ENCODE measurements at regions not wholly inside any gene's neighbourhood (a gene's known extent, or its start where the extent isn't known, plus 50 kb on each side); places are given as distances from the start of the nearest gene placed in this dataset.

GRCh38 chr10:44178856-44179255 lies 206.0 kb downstream of the CXCL12 start:
- Mint-ChIP-seq H3K27me3 (peaks cover 4% of the 10 kb centered on the region), H3K27ac (no peak overlapping the region), H3K9me3 (ENCODE audit: low read depth) (no peaks in the 10 kb centered on the region), H3K36me3 (ENCODE audit: insufficient read depth) (no peaks in the 10 kb centered on the region), H3K4me1 (ENCODE audit: low read depth) (peaks cover under 1% of the 10 kb centered on the region), H3K4me3 (ENCODE audit: low read depth) (no peak overlapping the region)
- TF ChIP-seq, protein P1, sequence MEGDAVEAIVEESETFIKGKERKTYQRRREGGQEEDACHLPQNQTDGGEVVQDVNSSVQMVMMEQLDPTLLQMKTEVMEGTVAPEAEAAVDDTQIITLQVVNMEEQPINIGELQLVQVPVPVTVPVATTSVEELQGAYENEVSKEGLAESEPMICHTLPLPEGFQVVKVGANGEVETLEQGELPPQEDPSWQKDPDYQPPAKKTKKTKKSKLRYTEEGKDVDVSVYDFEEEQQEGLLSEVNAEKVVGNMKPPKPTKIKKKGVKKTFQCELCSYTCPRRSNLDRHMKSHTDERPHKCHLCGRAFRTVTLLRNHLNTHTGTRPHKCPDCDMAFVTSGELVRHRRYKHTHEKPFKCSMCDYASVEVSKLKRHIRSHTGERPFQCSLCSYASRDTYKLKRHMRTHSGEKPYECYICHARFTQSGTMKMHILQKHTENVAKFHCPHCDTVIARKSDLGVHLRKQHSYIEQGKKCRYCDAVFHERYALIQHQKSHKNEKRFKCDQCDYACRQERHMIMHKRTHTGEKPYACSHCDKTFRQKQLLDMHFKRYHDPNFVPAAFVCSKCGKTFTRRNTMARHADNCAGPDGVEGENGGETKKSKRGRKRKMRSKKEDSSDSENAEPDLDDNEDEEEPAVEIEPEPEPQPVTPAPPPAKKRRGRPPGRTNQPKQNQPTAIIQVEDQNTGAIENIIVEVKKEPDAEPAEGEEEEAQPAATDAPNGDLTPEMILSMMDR (IDR thresholded peaks at IDR 0.05; ENCODE audit: unreplicated experiment) = no peak
- DNase-seq (ENCODE audit: low spot score, unreplicated experiment) = no peak

- H3K4me1 Mint-ChIP-seq (ENCODE audit: low read depth) = peaks cover 4% of the 10 kb centered on the region
- TF ChIP-seq, protein P1 (IDR thresholded peaks at IDR 0.05; ENCODE audit: unreplicated experiment) = no peak
- H3K27me3 Mint-ChIP-seq = peaks cover 7% of the 10 kb centered on the region
- no peak overlapping the region for H3K4me3 Mint-ChIP-seq (ENCODE audit: low read depth)
- no peak overlapping the region for H3K27ac Mint-ChIP-seq
- no peaks in the 10 kb centered on the region for H3K36me3 Mint-ChIP-seq (ENCODE audit: insufficient read depth)
- DNase-seq (ENCODE audit: low spot score, unreplicated experiment) = no peak
- H3K9me3 Mint-ChIP-seq (ENCODE audit: low read depth) = no peaks in the 10 kb centered on the region
These were observed 206.6 kb downstream of the CXCL12 start for GRCh38 chr10:44178281-44178680.

DNA sequence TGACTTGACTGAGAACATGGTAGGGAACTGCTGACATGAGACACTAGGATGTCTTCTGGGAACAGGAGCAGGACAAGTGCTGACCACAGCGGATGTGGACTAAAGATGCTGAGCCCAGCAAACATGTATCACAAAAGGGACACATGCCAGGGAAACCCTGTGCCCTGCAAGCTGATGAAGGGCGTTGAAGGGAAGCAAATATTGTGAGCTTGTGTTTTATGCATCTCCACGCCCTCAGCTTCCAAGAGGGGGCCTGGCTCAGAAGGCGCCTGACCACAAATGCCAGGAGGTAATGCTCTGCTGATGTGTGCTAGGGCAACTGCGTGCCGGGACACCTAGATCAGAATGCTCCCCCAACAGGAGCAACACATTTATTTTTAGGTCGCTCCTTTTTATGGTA lies 207.3 kb downstream of the CXCL12 start:
- TF ChIP-seq, protein P1 (IDR thresholded peaks at IDR 0.05; ENCODE audit: unreplicated experiment) = no peak
- Mint-ChIP-seq H3K27me3 (peaks cover 7% of the 10 kb centered on the region), H3K9me3 (ENCODE audit: low read depth) (no peaks in the 10 kb centered on the region), H3K27ac (no peak overlapping the region), H3K4me3 (ENCODE audit: low read depth) (no peak overlapping the region), H3K4me1 (ENCODE audit: low read depth) (peaks cover 9% of the 10 kb centered on the region), H3K36me3 (ENCODE audit: insufficient read depth) (no peaks in the 10 kb centered on the region)
- DNase-seq (ENCODE audit: low spot score, unreplicated experiment) = no peak

GRCh38 chr10:44176311-44176710 lies 208.6 kb downstream of the CXCL12 start:
- Mint-ChIP-seq H3K4me3 (ENCODE audit: low read depth) (no peak overlapping the region), H3K27ac (no peak overlapping the region), H3K9me3 (ENCODE audit: low read depth) (no peaks in the 10 kb centered on the region), H3K27me3 (peaks cover 7% of the 10 kb centered on the region), H3K36me3 (ENCODE audit: insufficient read depth) (no peaks in the 10 kb centered on the region), H3K4me1 (ENCODE audit: low read depth) (peaks cover 11% of the 10 kb centered on the region)
- no peak for DNase-seq (ENCODE audit: low spot score, unreplicated experiment)
- TF ChIP-seq, protein P1 (IDR thresholded peaks at IDR 0.05; ENCODE audit: unreplicated experiment) = no peak

DNA sequence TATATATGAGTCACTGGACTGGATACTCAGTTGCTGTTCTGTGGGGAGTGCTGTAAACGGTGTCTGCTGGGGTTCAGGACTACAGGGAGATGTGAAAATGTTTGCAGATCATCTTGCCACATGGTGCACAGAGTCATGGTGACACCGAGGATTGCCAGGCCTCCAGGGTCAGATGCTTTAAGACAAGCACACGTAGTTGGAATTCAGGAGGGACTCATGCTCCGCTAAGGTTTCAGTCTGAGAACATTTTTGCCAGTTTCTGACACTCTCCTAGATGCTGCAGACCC lies 211.3 kb downstream of the CXCL12 start:
- H3K36me3 Mint-ChIP-seq (ENCODE audit: insufficient read depth) = no peaks in the 10 kb centered on the region

More for the DNA sequence above, 211.3 kb downstream of the CXCL12 start:
- Mint-ChIP-seq H3K4me3 (ENCODE audit: low read depth) (no peak overlapping the region), H3K27me3 (peaks cover 12% of the 10 kb centered on the region), H3K27ac (no peak overlapping the region), H3K4me1 (ENCODE audit: low read depth) (peaks cover 14% of the 10 kb centered on the region), H3K9me3 (ENCODE audit: low read depth) (no peaks in the 10 kb centered on the region)
- TF ChIP-seq, protein P1 (IDR thresholded peaks at IDR 0.05; ENCODE audit: unreplicated experiment) = no peak
- DNase-seq (ENCODE audit: low spot score, unreplicated experiment) = no peak
